PC-3 (cell line): ENCODE measurements at regions not wholly inside any gene's neighbourhood (a gene's known extent, or its start where the extent isn't known, plus 50 kb on each side); places are given as distances from the start of the nearest gene placed in this dataset.

Experiments
- ATAC-seq: fragments of 200-7000 bp; cut with Tn5 transposase; 2 replicates; pipeline ENCODE4 v1.9.1; 2020; ENCODE audit warnings: mild to moderate bottlenecking, moderate library complexity
- BruUV-seq: library from RNA; stranded (reverse); fragments of 400-500 nt; replicated peaks from 2 replicates; lab custom pipeline; 2021; lab: Mats Ljungman, UMichigan
- CTCF ChIA-PET: fragments of 300-600 bp; sonication (Branson Sonifier 250); formaldehyde crosslinking; loops from one replicate; lab custom pipeline; 2022; ENCODE audit warnings: antibody characterized with exemption; lab: Charles Lee
- POLR2A ChIA-PET: fragments of 300-600 bp; sonication (Branson Sonifier 250); formaldehyde crosslinking; loops from one replicate; lab custom pipeline; 2022; ENCODE audit warnings: antibody characterized with exemption; ENCODE audit not compliant: unreplicated experiment; lab: Charles Lee
- DNase-seq: peaks from one replicate; pipeline ENCODE4 v3.0.0-alpha.2; 2015
- H2AFZ ChIP-seq: fragments of 300-600 bp; sonication (generic); 2 replicates; pipeline ENCODE4 v1.6.0; 2016; ENCODE audit warnings: antibody characterized with exemption, low read length
- H3F3A ChIP-seq: fragments of 300-600 bp; sonication (generic); one replicate; pipeline ENCODE4 v1.6.0; 2017; ENCODE audit warnings: antibody characterized with exemption, low read length, control low read depth, mild to moderate bottlenecking; ENCODE audit not compliant: unreplicated experiment
- H3K27ac ChIP-seq: fragments of 300-600 bp; sonication (generic); 2 replicates; pipeline ENCODE4 v1.5.1; 2016; ENCODE audit warnings: mild to moderate bottlenecking, low read length
- H3K27me3 ChIP-seq: fragments of 300-600 bp; sonication (generic); 2 replicates; pipeline ENCODE4 v1.6.1; 2016; ENCODE audit warnings: low read length, mixed read lengths
- H3K36me3 ChIP-seq: fragments of 300-600 bp; sonication (generic); 2 replicates; pipeline ENCODE4 v1.6.1; 2016; ENCODE audit warnings: low read depth, mixed run types, low read length, mixed read lengths
- H3K4me1 ChIP-seq: fragments of 300-600 bp; sonication (generic); 2 replicates; pipeline ENCODE4 v1.5.1; 2016; ENCODE audit warnings: low read length; ENCODE audit not compliant: insufficient read depth
- H3K4me2 ChIP-seq: fragments of 300-600 bp; sonication (generic); 2 replicates; pipeline ENCODE4 v1.6.0; 2016; ENCODE audit warnings: low read length
- H3K4me3 ChIP-seq: fragments of 300-600 bp; sonication (generic); 2 replicates; pipeline ENCODE4 v1.5.1; 2016; ENCODE audit warnings: mild to moderate bottlenecking, low read length, mixed read lengths
- H3K79me2 ChIP-seq: fragments of 300-600 bp; sonication (generic); 2 replicates; pipeline ENCODE4 v1.6.1; 2017; ENCODE audit warnings: low read length, mixed read lengths
- H3K9ac ChIP-seq: fragments of 300-600 bp; sonication (generic); 2 replicates; pipeline ENCODE4 v1.6.0; 2016; ENCODE audit warnings: mild to moderate bottlenecking, low read length
- H3K9me2 ChIP-seq: fragments of 300-600 bp; sonication (generic); replicated peaks from 2 replicates; pipeline ENCODE4 v1.6.1; 2016; ENCODE audit warnings: mixed run types, low read length, mixed read lengths
- H3K9me3 ChIP-seq: fragments of 300-600 bp; sonication (generic); 2 replicates; pipeline ENCODE4 v1.6.1; 2016; ENCODE audit warnings: low read length, mixed read lengths
- H4K20me1 ChIP-seq: fragments of 300-600 bp; sonication (generic); 2 replicates; pipeline ENCODE4 v1.6.1; 2016; ENCODE audit warnings: low read length, mixed read lengths
- EZH2 ChIP-seq: fragments of 300-600 bp; sonication (generic); IDR thresholded peaks from one replicate; pipeline ENCODE4 v1.6.1; 2017; ENCODE audit warnings: antibody characterized with exemption, mild to moderate bottlenecking, low read length; ENCODE audit not compliant: unreplicated experiment
- EZH2phosphoT487 ChIP-seq: fragments of 300-600 bp; sonication (generic); IDR thresholded peaks from 2 replicates; pipeline ENCODE4 v1.6.1; 2018; ENCODE audit warnings: mild to moderate bottlenecking, antibody characterized with exemption, low read length, borderline replicate concordance
- intact Hi-C: fragments of 100-400 bp; cut with micrococcal nuclease; formaldehyde crosslinking; loops from 2 replicates; pipeline ENCODE4 v1.9.0; 2023
- TF ChIP-seq, protein P1 (sequence below): fragments of 300-600 bp; sonication (generic); conservative IDR thresholded peaks from 2 replicates; pipeline ENCODE4 v1.5.1; 2017; ENCODE audit warnings: antibody characterized with exemption, low read depth, mild to moderate bottlenecking, low read length

DNA sequence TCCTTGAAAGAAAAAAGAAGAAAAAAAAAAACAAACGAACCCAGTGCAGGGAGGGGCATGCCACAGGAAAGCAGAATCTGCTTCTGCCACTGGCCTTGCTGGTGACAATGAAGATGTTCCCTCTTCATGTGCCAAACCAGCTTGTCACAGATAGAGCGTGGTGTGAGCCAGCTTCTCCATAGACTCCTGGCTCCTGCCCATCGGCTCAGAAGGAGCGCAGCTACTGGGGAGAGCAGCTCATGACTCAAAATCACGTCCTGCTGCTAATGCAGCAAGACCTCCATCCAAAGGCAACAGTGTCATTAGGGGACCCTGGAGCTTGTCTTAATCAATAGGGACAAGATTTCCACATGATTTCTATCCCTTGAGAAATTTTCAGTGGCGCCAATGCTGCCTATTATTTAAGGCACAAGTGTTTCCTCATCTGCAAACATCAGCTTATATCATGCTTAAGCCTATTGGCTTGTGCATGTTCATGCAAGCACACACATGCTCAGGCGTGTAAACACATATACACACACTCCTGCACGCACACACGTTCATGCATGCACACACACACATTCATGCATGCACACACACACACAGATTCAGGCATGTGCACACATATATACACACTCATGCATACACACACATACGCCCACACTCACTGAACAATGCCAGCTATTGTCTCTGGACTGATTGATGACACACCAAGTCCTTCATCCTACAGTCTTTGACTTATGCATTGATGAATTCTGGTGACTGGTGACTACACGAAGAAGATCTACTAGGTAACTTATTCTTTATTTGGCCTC lies 682.0 kb upstream of the ID2 start:
- no peak for DNase-seq
- TF ChIP-seq EZH2phosphoT487 (no peak), EZH2 (no peak)
- TF ChIP-seq, protein P1, sequence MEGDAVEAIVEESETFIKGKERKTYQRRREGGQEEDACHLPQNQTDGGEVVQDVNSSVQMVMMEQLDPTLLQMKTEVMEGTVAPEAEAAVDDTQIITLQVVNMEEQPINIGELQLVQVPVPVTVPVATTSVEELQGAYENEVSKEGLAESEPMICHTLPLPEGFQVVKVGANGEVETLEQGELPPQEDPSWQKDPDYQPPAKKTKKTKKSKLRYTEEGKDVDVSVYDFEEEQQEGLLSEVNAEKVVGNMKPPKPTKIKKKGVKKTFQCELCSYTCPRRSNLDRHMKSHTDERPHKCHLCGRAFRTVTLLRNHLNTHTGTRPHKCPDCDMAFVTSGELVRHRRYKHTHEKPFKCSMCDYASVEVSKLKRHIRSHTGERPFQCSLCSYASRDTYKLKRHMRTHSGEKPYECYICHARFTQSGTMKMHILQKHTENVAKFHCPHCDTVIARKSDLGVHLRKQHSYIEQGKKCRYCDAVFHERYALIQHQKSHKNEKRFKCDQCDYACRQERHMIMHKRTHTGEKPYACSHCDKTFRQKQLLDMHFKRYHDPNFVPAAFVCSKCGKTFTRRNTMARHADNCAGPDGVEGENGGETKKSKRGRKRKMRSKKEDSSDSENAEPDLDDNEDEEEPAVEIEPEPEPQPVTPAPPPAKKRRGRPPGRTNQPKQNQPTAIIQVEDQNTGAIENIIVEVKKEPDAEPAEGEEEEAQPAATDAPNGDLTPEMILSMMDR, result no peak
- no peaks in the 10 kb centered on the region for H3K27me3 ChIP-seq
- H3K9me3 ChIP-seq, result no peaks in the 10 kb centered on the region
- no peak overlapping the region for H2AFZ ChIP-seq
- ChIA-PET POLR2A (no interaction called here), CTCF (no interaction called here)
- H3K36me3 ChIP-seq, result no peaks in the 10 kb centered on the region
- no peaks in the 10 kb centered on the region for H4K20me1 ChIP-seq
- H3K4me3 ChIP-seq, result no peak overlapping the region
- no TSS peak for BruUV-seq
- no peaks in the 10 kb centered on the region; the same call in 1 of the 2 replicates for H3K9me2 ChIP-seq
- no peaks in the 10 kb centered on the region for H3K79me2 ChIP-seq
- no peaks in the 10 kb centered on the region for H3F3A ChIP-seq
- no peak overlapping the region for H3K27ac ChIP-seq
- H3K9ac ChIP-seq, result no peak overlapping the region
- no peak overlapping the region for H3K4me2 ChIP-seq
- ATAC-seq, result no peak
- H3K4me1 ChIP-seq, result peaks cover 12% of the 10 kb centered on the region
- intact Hi-C loops, result loop anchor here (2.0 kb wide), 1 partner anchor 685 kb away; no protein-coding TSS in a partner anchor

DNA sequence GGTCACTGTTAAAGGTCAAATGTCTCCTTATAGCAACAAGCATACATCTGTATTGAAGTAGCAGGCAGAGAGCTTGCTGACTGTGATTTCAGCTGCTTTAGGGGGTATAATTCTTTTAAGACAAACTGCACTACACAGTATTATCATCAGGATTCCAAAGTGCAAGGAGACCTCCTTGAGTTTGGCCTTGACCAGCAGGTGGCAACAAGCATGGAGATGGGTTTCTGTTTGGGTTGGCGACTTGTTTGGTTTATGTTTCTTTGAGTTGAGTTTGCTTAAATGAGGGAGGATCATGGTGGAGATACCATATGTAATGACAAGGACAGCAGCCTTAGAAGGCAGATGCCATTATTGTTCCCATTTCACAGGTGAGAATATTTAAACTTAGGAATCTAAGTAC lies 681.0 kb upstream of the ID2 start:
- TF ChIP-seq, protein P1, result peak; percentile 54; the same call in 1 of the 2 replicates
- TF ChIP-seq EZH2, result no peak
- no peaks in the 10 kb centered on the region for H3K9me3 ChIP-seq
- intact Hi-C loops, result loop anchor here (2.0 kb wide), 1 partner anchor 684 kb away; no protein-coding TSS in a partner anchor
- POLR2A ChIA-PET, result no interaction called here
- no peaks in the 10 kb centered on the region for H3K79me2 ChIP-seq
- H2AFZ ChIP-seq, result no peak overlapping the region
- no peak overlapping the region for H3K27ac ChIP-seq
- H3K4me1 ChIP-seq, result peaks cover 12% of the 10 kb centered on the region
- BruUV-seq, result no TSS peak
- no peaks in the 10 kb centered on the region for H3K36me3 ChIP-seq
- H3K9me2 ChIP-seq, result no peaks in the 10 kb centered on the region; the same call in 1 of the 2 replicates
- DNase-seq (peak; percentile 8), ATAC-seq (no peak)
- H3F3A ChIP-seq, result no peaks in the 10 kb centered on the region
- no peak overlapping the region for H3K9ac ChIP-seq
- no peak overlapping the region for H3K4me2 ChIP-seq
- CTCF ChIA-PET, result no interaction called here
- no peak overlapping the region for H3K4me3 ChIP-seq
- H3K27me3 ChIP-seq, result no peaks in the 10 kb centered on the region
- no peaks in the 10 kb centered on the region for H4K20me1 ChIP-seq

GRCh38 chr2:8002765-8003393 lies 679.0 kb upstream of the ID2 start:
- H4K20me1 ChIP-seq, result no peaks in the 10 kb centered on the region
- no peaks in the 10 kb centered on the region for H3K79me2 ChIP-seq
- no peaks in the 10 kb centered on the region for H3K9me2 ChIP-seq
- no TSS peak for BruUV-seq
- H3K27ac ChIP-seq, result no peak overlapping the region
- H3K9ac ChIP-seq, result no peak overlapping the region
- no peaks in the 10 kb centered on the region for H3K36me3 ChIP-seq
- intact Hi-C loops, result no loop called here
- no peaks in the 10 kb centered on the region for H3K9me3 ChIP-seq
- no peak overlapping the region for H3K4me3 ChIP-seq
- H2AFZ ChIP-seq, result no peak overlapping the region
- ATAC-seq, result no peak
- no peak for TF ChIP-seq EZH2phosphoT487
- TF ChIP-seq, protein P1, result no peak
- TF ChIP-seq EZH2, result no peak
- no peak overlapping the region for H3K4me2 ChIP-seq
- H3K27me3 ChIP-seq, result no peaks in the 10 kb centered on the region
- DNase-seq, result no peak
- no peaks in the 10 kb centered on the region for H3F3A ChIP-seq
- peaks cover 22% of the 10 kb centered on the region for H3K4me1 ChIP-seq
- ChIA-PET POLR2A (no interaction called here), CTCF (no interaction called here)
